Upper lobe of right lung (tissue), 1 donor: ENCODE measurements at regions not wholly inside any gene's neighbourhood (a gene's known extent, or its start where the extent isn't known, plus 50 kb on each side); places are given as distances from the start of the nearest gene placed in this dataset.
A peak's percentile ranks its signal among the peaks of the same experiment; 100 is the strongest.

Source experiments
- ATAC-seq: fragments of 200-7000 bp; cut with Tn5 transposase; one replicate; pipeline ENCODE4 v1.9.1; 2020; ENCODE audit warnings: mild to moderate bottlenecking, moderate library complexity
- DNase-seq: peaks from one replicate; pipeline ENCODE4 v3.0.0-alpha.2; 2020
- H3K27ac ChIP-seq: fragments of 200-600 bp; one replicate; pipeline ENCODE4 v1.8.0; 2022
- H3K27me3 ChIP-seq: fragments of 200-600 bp; one replicate; pipeline ENCODE4 v1.8.0; 2022; ENCODE audit warnings: mild to moderate bottlenecking
- H3K36me3 ChIP-seq: fragments of 200-600 bp; one replicate; pipeline ENCODE4 v1.8.0; 2022
- H3K4me1 ChIP-seq: fragments of 200-600 bp; one replicate; pipeline ENCODE4 v1.8.0; 2022
- H3K4me3 ChIP-seq: fragments of 200-600 bp; one replicate; pipeline ENCODE4 v1.8.0; 2022; ENCODE audit warnings: mild to moderate bottlenecking
- H3K9me3 ChIP-seq: fragments of 200-600 bp; one replicate; pipeline ENCODE4 v1.8.0; 2022
- CTCF ChIP-seq: fragments of 200-600 bp; IDR thresholded peaks from one replicate; pipeline ENCODE4 v1.8.0; 2022; ENCODE audit warnings: antibody characterized with exemption
- intact Hi-C: fragments of 100-400 bp; cut with DNase I; formaldehyde crosslinking; loops from one replicate; pipeline ENCODE4 v1.11.0; 2022
- donor health status: DM: no; HTN: yes; CAD: no; lungs with severe emphysema.

- H3K4me1 ChIP-seq = peaks cover under 1% of the 10 kb centered on the region
- no peak overlapping the region for H3K27ac ChIP-seq
- no peak for ATAC-seq
- no peaks in the 10 kb centered on the region for H3K36me3 ChIP-seq
- H3K9me3 ChIP-seq = no peaks in the 10 kb centered on the region
- no peak overlapping the region for H3K4me3 ChIP-seq
- no peak for TF ChIP-seq CTCF
- H3K27me3 ChIP-seq = no peaks in the 10 kb centered on the region
- intact Hi-C loops = no loop called here
- no peak for DNase-seq
Observed at GRCh38 chr1:182191381-182192115, 130.0 kb upstream of the ZNF648 start.

GRCh38 chr1:182189535-182190066, 128.1 kb upstream of the ZNF648 start:
- Histone ChIP-seq H3K4me1 (no peaks in the 10 kb centered on the region), H3K27me3 (no peaks in the 10 kb centered on the region), H3K4me3 (no peak overlapping the region), H3K36me3 (no peaks in the 10 kb centered on the region), H3K9me3 (no peaks in the 10 kb centered on the region), H3K27ac (no peak overlapping the region)
- DNase-seq (no peak), ATAC-seq (no peak)
- TF ChIP-seq CTCF = no peak
- intact Hi-C loops = no loop called here

GRCh38 chr1:182186757-182187146, 125.2 kb upstream of the ZNF648 start:
- intact Hi-C loops = no loop called here
- no peaks in the 10 kb centered on the region for H3K4me1 ChIP-seq
- ATAC-seq (no peak), DNase-seq (no peak)
- H3K4me3 ChIP-seq = no peak overlapping the region
- no peak for TF ChIP-seq CTCF
- no peak overlapping the region for H3K27ac ChIP-seq
- no peaks in the 10 kb centered on the region for H3K36me3 ChIP-seq
- no peaks in the 10 kb centered on the region for H3K9me3 ChIP-seq
- H3K27me3 ChIP-seq = no peaks in the 10 kb centered on the region

- intact Hi-C loops = no loop called here
- Histone ChIP-seq H3K4me3 (no peak overlapping the region), H3K9me3 (no peaks in the 10 kb centered on the region), H3K36me3 (no peaks in the 10 kb centered on the region), H3K27ac (no peak overlapping the region), H3K4me1 (no peaks in the 10 kb centered on the region), H3K27me3 (no peaks in the 10 kb centered on the region)
- ATAC-seq (no peak), DNase-seq (no peak)
- no peak for TF ChIP-seq CTCF
Observed at GRCh38 chr1:182185842-182186756, 124.6 kb upstream of the ZNF648 start.

- ATAC-seq (peak; percentile 33), DNase-seq (no peak)
- no peaks in the 10 kb centered on the region for H3K27me3 ChIP-seq
- H3K9me3 ChIP-seq = no peaks in the 10 kb centered on the region
- no peak for TF ChIP-seq CTCF
- intact Hi-C loops = no loop called here
- no peaks in the 10 kb centered on the region for H3K36me3 ChIP-seq
- no peak overlapping the region for H3K27ac ChIP-seq
- H3K4me1 ChIP-seq = no peaks in the 10 kb centered on the region
- H3K4me3 ChIP-seq = no peak overlapping the region
Observed at GRCh38 chr1:182185136-182185535, 123.6 kb upstream of the ZNF648 start.
